PC-3 (cell line): ENCODE measurements at regions not wholly inside any gene's neighbourhood (a gene's known extent, or its start where the extent isn't known, plus 50 kb on each side); places are given as distances from the start of the nearest gene placed in this dataset.

Experiments used
- ATAC-seq: fragments of 200-7000 bp; cut with Tn5 transposase; 2 replicates; pipeline ENCODE4 v1.9.1; 2020; ENCODE audit warnings: mild to moderate bottlenecking, moderate library complexity
- BruUV-seq: library from RNA; stranded (reverse); fragments of 400-500 nt; replicated peaks from 2 replicates; lab custom pipeline; 2021; lab: Mats Ljungman, UMichigan
- CTCF ChIA-PET: fragments of 300-600 bp; sonication (Branson Sonifier 250); formaldehyde crosslinking; loops from one replicate; lab custom pipeline; 2022; ENCODE audit warnings: antibody characterized with exemption; lab: Charles Lee
- POLR2A ChIA-PET: fragments of 300-600 bp; sonication (Branson Sonifier 250); formaldehyde crosslinking; loops from one replicate; lab custom pipeline; 2022; ENCODE audit warnings: antibody characterized with exemption; ENCODE audit not compliant: unreplicated experiment; lab: Charles Lee
- DNase-seq: peaks from one replicate; pipeline ENCODE4 v3.0.0-alpha.2; 2015
- H2AFZ ChIP-seq: fragments of 300-600 bp; sonication (generic); 2 replicates; pipeline ENCODE4 v1.6.0; 2016; ENCODE audit warnings: antibody characterized with exemption, low read length
- H3F3A ChIP-seq: fragments of 300-600 bp; sonication (generic); one replicate; pipeline ENCODE4 v1.6.0; 2017; ENCODE audit warnings: antibody characterized with exemption, low read length, control low read depth, mild to moderate bottlenecking; ENCODE audit not compliant: unreplicated experiment
- H3K27ac ChIP-seq: fragments of 300-600 bp; sonication (generic); 2 replicates; pipeline ENCODE4 v1.5.1; 2016; ENCODE audit warnings: mild to moderate bottlenecking, low read length
- H3K27me3 ChIP-seq: fragments of 300-600 bp; sonication (generic); 2 replicates; pipeline ENCODE4 v1.6.1; 2016; ENCODE audit warnings: low read length, mixed read lengths
- H3K36me3 ChIP-seq: fragments of 300-600 bp; sonication (generic); 2 replicates; pipeline ENCODE4 v1.6.1; 2016; ENCODE audit warnings: low read depth, mixed run types, low read length, mixed read lengths
- H3K4me1 ChIP-seq: fragments of 300-600 bp; sonication (generic); 2 replicates; pipeline ENCODE4 v1.5.1; 2016; ENCODE audit warnings: low read length; ENCODE audit not compliant: insufficient read depth
- H3K4me2 ChIP-seq: fragments of 300-600 bp; sonication (generic); 2 replicates; pipeline ENCODE4 v1.6.0; 2016; ENCODE audit warnings: low read length
- H3K4me3 ChIP-seq: fragments of 300-600 bp; sonication (generic); 2 replicates; pipeline ENCODE4 v1.5.1; 2016; ENCODE audit warnings: mild to moderate bottlenecking, low read length, mixed read lengths
- H3K79me2 ChIP-seq: fragments of 300-600 bp; sonication (generic); 2 replicates; pipeline ENCODE4 v1.6.1; 2017; ENCODE audit warnings: low read length, mixed read lengths
- H3K9ac ChIP-seq: fragments of 300-600 bp; sonication (generic); 2 replicates; pipeline ENCODE4 v1.6.0; 2016; ENCODE audit warnings: mild to moderate bottlenecking, low read length
- H3K9me2 ChIP-seq: fragments of 300-600 bp; sonication (generic); replicated peaks from 2 replicates; pipeline ENCODE4 v1.6.1; 2016; ENCODE audit warnings: mixed run types, low read length, mixed read lengths
- H3K9me3 ChIP-seq: fragments of 300-600 bp; sonication (generic); 2 replicates; pipeline ENCODE4 v1.6.1; 2016; ENCODE audit warnings: low read length, mixed read lengths
- H4K20me1 ChIP-seq: fragments of 300-600 bp; sonication (generic); 2 replicates; pipeline ENCODE4 v1.6.1; 2016; ENCODE audit warnings: low read length, mixed read lengths
- EZH2 ChIP-seq: fragments of 300-600 bp; sonication (generic); IDR thresholded peaks from one replicate; pipeline ENCODE4 v1.6.1; 2017; ENCODE audit warnings: antibody characterized with exemption, mild to moderate bottlenecking, low read length; ENCODE audit not compliant: unreplicated experiment
- EZH2phosphoT487 ChIP-seq: fragments of 300-600 bp; sonication (generic); IDR thresholded peaks from 2 replicates; pipeline ENCODE4 v1.6.1; 2018; ENCODE audit warnings: mild to moderate bottlenecking, antibody characterized with exemption, low read length, borderline replicate concordance
- intact Hi-C: fragments of 100-400 bp; cut with micrococcal nuclease; formaldehyde crosslinking; loops from 2 replicates; pipeline ENCODE4 v1.9.0; 2023
- TF ChIP-seq, protein P1 (sequence below): fragments of 300-600 bp; sonication (generic); conservative IDR thresholded peaks from 2 replicates; pipeline ENCODE4 v1.5.1; 2017; ENCODE audit warnings: antibody characterized with exemption, low read depth, mild to moderate bottlenecking, low read length

- no peak overlapping the region for H3K9ac ChIP-seq
- H3K4me2 ChIP-seq: no peak overlapping the region
- no peaks in the 10 kb centered on the region for H3K27me3 ChIP-seq
- H3K9me3 ChIP-seq: no peaks in the 10 kb centered on the region
- H3K4me3 ChIP-seq: no peak overlapping the region
- no peak for ATAC-seq
- no peaks in the 10 kb centered on the region for H4K20me1 ChIP-seq
- no peaks in the 10 kb centered on the region for H3K4me1 ChIP-seq
- no peak overlapping the region for H3K27ac ChIP-seq
- no peak overlapping the region for H2AFZ ChIP-seq
- no peaks in the 10 kb centered on the region for H3K36me3 ChIP-seq
- no peaks in the 10 kb centered on the region for H3K79me2 ChIP-seq
- no peaks in the 10 kb centered on the region for H3F3A ChIP-seq
- intact Hi-C loops: no loop called here
- no TSS peak for BruUV-seq
- TF ChIP-seq EZH2phosphoT487: no peak
- TF ChIP-seq, protein P1, sequence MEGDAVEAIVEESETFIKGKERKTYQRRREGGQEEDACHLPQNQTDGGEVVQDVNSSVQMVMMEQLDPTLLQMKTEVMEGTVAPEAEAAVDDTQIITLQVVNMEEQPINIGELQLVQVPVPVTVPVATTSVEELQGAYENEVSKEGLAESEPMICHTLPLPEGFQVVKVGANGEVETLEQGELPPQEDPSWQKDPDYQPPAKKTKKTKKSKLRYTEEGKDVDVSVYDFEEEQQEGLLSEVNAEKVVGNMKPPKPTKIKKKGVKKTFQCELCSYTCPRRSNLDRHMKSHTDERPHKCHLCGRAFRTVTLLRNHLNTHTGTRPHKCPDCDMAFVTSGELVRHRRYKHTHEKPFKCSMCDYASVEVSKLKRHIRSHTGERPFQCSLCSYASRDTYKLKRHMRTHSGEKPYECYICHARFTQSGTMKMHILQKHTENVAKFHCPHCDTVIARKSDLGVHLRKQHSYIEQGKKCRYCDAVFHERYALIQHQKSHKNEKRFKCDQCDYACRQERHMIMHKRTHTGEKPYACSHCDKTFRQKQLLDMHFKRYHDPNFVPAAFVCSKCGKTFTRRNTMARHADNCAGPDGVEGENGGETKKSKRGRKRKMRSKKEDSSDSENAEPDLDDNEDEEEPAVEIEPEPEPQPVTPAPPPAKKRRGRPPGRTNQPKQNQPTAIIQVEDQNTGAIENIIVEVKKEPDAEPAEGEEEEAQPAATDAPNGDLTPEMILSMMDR: no peak
- TF ChIP-seq EZH2: no peak
- CTCF ChIA-PET: no interaction called here
- DNase-seq: no peak
- POLR2A ChIA-PET: no interaction called here
- H3K9me2 ChIP-seq: no peaks in the 10 kb centered on the region
Measured at GRCh38 chr21:20272791-20273362, 725.3 kb upstream of the NCAM2 start.

GRCh38 chr21:20276377-20276776 is 721.8 kb upstream of the NCAM2 start:
- Histone ChIP-seq H3K4me3 (no peak overlapping the region), H3F3A (no peaks in the 10 kb centered on the region), H3K4me2 (no peak overlapping the region), H3K27ac (no peak overlapping the region), H3K4me1 (no peaks in the 10 kb centered on the region), H2AFZ (no peak overlapping the region), H3K9me2 (no peaks in the 10 kb centered on the region), H3K36me3 (no peaks in the 10 kb centered on the region), H4K20me1 (no peaks in the 10 kb centered on the region), H3K27me3 (no peaks in the 10 kb centered on the region), H3K79me2 (no peaks in the 10 kb centered on the region), H3K9ac (no peak overlapping the region), H3K9me3 (no peaks in the 10 kb centered on the region)
- TF ChIP-seq, protein P1: no peak
- no peak for TF ChIP-seq EZH2phosphoT487
- TF ChIP-seq EZH2: no peak
- DNase-seq (no peak), ATAC-seq (no peak)
- no TSS peak for BruUV-seq
- intact Hi-C loops: no loop called here
- POLR2A ChIA-PET: no interaction called here
- CTCF ChIA-PET: no interaction called here

- Histone ChIP-seq H3K36me3 (no peaks in the 10 kb centered on the region), H3K9me2 (no peaks in the 10 kb centered on the region), H4K20me1 (no peaks in the 10 kb centered on the region), H2AFZ (no peak overlapping the region), H3K9ac (no peak overlapping the region), H3K9me3 (no peaks in the 10 kb centered on the region), H3K27ac (no peak overlapping the region), H3K27me3 (no peaks in the 10 kb centered on the region), H3K4me1 (no peaks in the 10 kb centered on the region), H3F3A (no peaks in the 10 kb centered on the region), H3K4me2 (no peak overlapping the region), H3K79me2 (no peaks in the 10 kb centered on the region), H3K4me3 (no peak overlapping the region)
- intact Hi-C loops: no loop called here
- BruUV-seq: no TSS peak
- TF ChIP-seq EZH2phosphoT487: no peak
- TF ChIP-seq, protein P1: no peak
- TF ChIP-seq EZH2: no peak
- ATAC-seq (no peak), DNase-seq (no peak)
- CTCF ChIA-PET: no interaction called here
- POLR2A ChIA-PET: no interaction called here
Measured at GRCh38 chr21:20276954-20277353, 721.3 kb upstream of the NCAM2 start.
